ENCODE measurements at regions not wholly inside any gene's neighbourhood (a gene's known extent, or its start where the extent isn't known, plus 50 kb on each side); places are given as distances from the start of the nearest gene placed in this dataset.

- no peak for TF ChIP-seq CTCF (IDR thresholded peaks at IDR 0.05)
- peaks cover 0 to 8% (median 2%) of the 10 kb centered on the region in 7 donors for H3K9me3 Mint-ChIP-seq
- peaks cover 0 to 1% (median 0%) of the 10 kb centered on the region in 3 donors for H3K27me3 Mint-ChIP-seq (ENCODE audit: low read depth in 3 of 3)
- H3K4me3 ChIP-seq (replicated peaks in 1 of 3; ENCODE audit: low read depth in 2 of 3, low read length in 3 of 3): no peak overlapping the region
- no peaks in the 10 kb centered on the region for H3K9me3 ChIP-seq (replicated peaks in 1 of 2; ENCODE audit: control insufficient read depth in 1 of 2, insufficient read depth in 1 of 2, low read length in 2 of 2)
- H3K9ac ChIP-seq (ENCODE audit: insufficient read depth, low read length, poor library complexity, severe bottlenecking): no peak overlapping the region
- H2AFZ ChIP-seq (ENCODE audit: insufficient read depth, low read depth, low read length, poor library complexity, severe bottlenecking): no peak overlapping the region
- H3K4me1 ChIP-seq (ENCODE audit: control insufficient read depth in 1 of 2, insufficient read depth in 2 of 2, low read length in 2 of 2): no peaks in the 10 kb centered on the region
- no peaks in the 10 kb centered on the region for H3K36me3 ChIP-seq (replicated peaks in 1 of 2; ENCODE audit: control insufficient read depth in 1 of 2, insufficient read depth in 2 of 2, low read length in 2 of 2)
- H4K20me1 ChIP-seq (ENCODE audit: insufficient read depth, low read length): no peaks in the 10 kb centered on the region
- no peaks in the 10 kb centered on the region for H3K36me3 Mint-ChIP-seq
- H3K4me1 Mint-ChIP-seq: no peaks in the 10 kb centered on the region
- no peak overlapping the region for H3K27ac Mint-ChIP-seq
- no peak overlapping the region for H3K4me2 ChIP-seq (replicated peaks; ENCODE audit: extremely low read depth, low read length, poor library complexity, severe bottlenecking)
- no peak for DNase-seq
- no peak overlapping the region for H3K27ac ChIP-seq (ENCODE audit: low read depth in 1 of 2, low read length in 2 of 2)
- no peak overlapping the region for H3K4me3 Mint-ChIP-seq
- no CpG with 5 or more reads among the region's 6 CpGs for WGBS (ENCODE audit: insufficient coverage)
- H3K79me2 ChIP-seq (ENCODE audit: insufficient read depth, low read length): no peaks in the 10 kb centered on the region
- intact Hi-C loops (cut with micrococcal nuclease): no loop called here
- no peaks in the 10 kb centered on the region for H3K27me3 ChIP-seq (ENCODE audit: control insufficient read depth in 2 of 2, insufficient read depth in 2 of 2, low read length in 2 of 2)
These were observed 155.0 kb upstream of the TSLP start for GRCh38 chr5:110916381-110917049.

- no peak overlapping the region for H3K27ac ChIP-seq (ENCODE audit: low read depth in 1 of 2, low read length in 2 of 2)
- no peak overlapping the region for H3K4me2 ChIP-seq (replicated peaks; ENCODE audit: extremely low read depth, low read length, poor library complexity, severe bottlenecking)
- Mint-ChIP-seq H3K4me3 (no peak overlapping the region), H3K9me3 (peaks cover 0 to 8% (median 2%) of the 10 kb centered on the region in 7 donors), H3K27ac (no peak overlapping the region), H3K4me1 (no peaks in the 10 kb centered on the region), H3K27me3 (ENCODE audit: low read depth in 3 of 3) (peaks cover 0 to 1% (median 0%) of the 10 kb centered on the region in 3 donors), H3K36me3 (no peaks in the 10 kb centered on the region)
- 67% methylated on average over 3 of the region's 6 CpGs for WGBS (ENCODE audit: insufficient coverage)
- H3K9ac ChIP-seq (ENCODE audit: insufficient read depth, low read length, poor library complexity, severe bottlenecking): no peak overlapping the region
- no peak overlapping the region for H2AFZ ChIP-seq (ENCODE audit: insufficient read depth, low read depth, low read length, poor library complexity, severe bottlenecking)
- H3K4me1 ChIP-seq (ENCODE audit: control insufficient read depth in 1 of 2, insufficient read depth in 2 of 2, low read length in 2 of 2): no peaks in the 10 kb centered on the region
- no peaks in the 10 kb centered on the region for H3K27me3 ChIP-seq (ENCODE audit: control insufficient read depth in 2 of 2, insufficient read depth in 2 of 2, low read length in 2 of 2)
- H3K9me3 ChIP-seq (replicated peaks in 1 of 2; ENCODE audit: control insufficient read depth in 1 of 2, insufficient read depth in 1 of 2, low read length in 2 of 2): no peaks in the 10 kb centered on the region
- no peaks in the 10 kb centered on the region for H4K20me1 ChIP-seq (ENCODE audit: insufficient read depth, low read length)
- DNase-seq: no peak
- no peak for TF ChIP-seq CTCF (IDR thresholded peaks at IDR 0.05)
- H3K36me3 ChIP-seq (replicated peaks in 1 of 2; ENCODE audit: control insufficient read depth in 1 of 2, insufficient read depth in 2 of 2, low read length in 2 of 2): no peaks in the 10 kb centered on the region
- H3K4me3 ChIP-seq (replicated peaks in 1 of 3; ENCODE audit: low read depth in 2 of 3, low read length in 3 of 3): no peak overlapping the region
- H3K79me2 ChIP-seq (ENCODE audit: insufficient read depth, low read length): no peaks in the 10 kb centered on the region
- intact Hi-C loops (cut with micrococcal nuclease): no loop called here
These were observed 154.2 kb upstream of the TSLP start for GRCh38 chr5:110917161-110917875.

All from CD14-positive monocyte (primary cell).